ENCODE measurements at regions not wholly inside any gene's neighbourhood (a gene's known extent, or its start where the extent isn't known, plus 50 kb on each side); places are given as distances from the start of the nearest gene placed in this dataset.
A peak's percentile ranks its signal among the peaks of the same experiment; 100 is the strongest.

GRCh38 chr12:11946161-11946560 lies 124.6 kb upstream of the BCL2L14 start:
- DNase-seq: no peak

GRCh38 chr12:11947213-11947612 lies 123.5 kb upstream of the BCL2L14 start:
- DNase-seq: no peak

GRCh38 chr12:11949738-11950411 lies 120.9 kb upstream of the BCL2L14 start:
- DNase-seq: peak; percentile 20 to 60

GRCh38 chr12:11951209-11951608 lies 119.5 kb upstream of the BCL2L14 start:
- DNase-seq: no peak

- peak; percentile 96 to 98 for DNase-seq
Measured at GRCh38 chr12:11953523-11953922, 117.2 kb upstream of the BCL2L14 start.

GRCh38 chr12:11954181-11954580 lies 116.6 kb upstream of the BCL2L14 start:
- DNase-seq: no peak

- DNase-seq: no peak
Measured at GRCh38 chr12:11958221-11959091, 112.3 kb upstream of the BCL2L14 start.

- DNase-seq: no peak
Measured at GRCh38 chr12:11959117-11959823, 111.5 kb upstream of the BCL2L14 start.

- DNase-seq: peak; percentile 29 to 79
Measured at GRCh38 chr12:11960646-11961045, 110.1 kb upstream of the BCL2L14 start.

- no peak for DNase-seq
Measured at GRCh38 chr12:11961686-11962085, 109.1 kb upstream of the BCL2L14 start.

- DNase-seq: no peak
Measured at GRCh38 chr12:11962860-11963259, 107.9 kb upstream of the BCL2L14 start.

- no peak for DNase-seq
Measured at GRCh38 chr12:11963841-11964471, 106.8 kb upstream of the BCL2L14 start.

GRCh38 chr12:11965258-11965910 lies 105.4 kb upstream of the BCL2L14 start:
- DNase-seq: no peak

- DNase-seq: no peak
Measured at GRCh38 chr12:11967376-11968047, 103.2 kb upstream of the BCL2L14 start.

- no peak for DNase-seq
Measured at GRCh38 chr12:11968048-11968383, 102.7 kb upstream of the BCL2L14 start.

- DNase-seq: no peak
Measured at GRCh38 chr12:11968516-11968915, 102.2 kb upstream of the BCL2L14 start.

- DNase-seq: no peak
Measured at GRCh38 chr12:11969437-11970154, 101.1 kb upstream of the BCL2L14 start.

GRCh38 chr12:11970155-11970520 lies 100.6 kb upstream of the BCL2L14 start:
- no peak for DNase-seq

GRCh38 chr12:11973396-11973795 lies 97.3 kb upstream of the BCL2L14 start:
- no peak for DNase-seq

GRCh38 chr12:11976005-11976404 lies 94.7 kb upstream of the BCL2L14 start:
- no peak for DNase-seq

GRCh38 chr12:11978726-11979384 lies 91.9 kb upstream of the BCL2L14 start:
- DNase-seq: no peak
